ENCODE measurements at regions not wholly inside any gene's neighbourhood (a gene's known extent, or its start where the extent isn't known, plus 50 kb on each side); places are given as distances from the start of the nearest gene placed in this dataset.
A peak's percentile ranks its signal among the peaks of the same experiment; 100 is the strongest.

- Histone ChIP-seq H3K36me3 (ENCODE audit: control insufficient read depth, insufficient read depth, low read length) (no peaks in the 10 kb centered on the region), H3K4me3 (replicated peaks; ENCODE audit: low read depth, low read length) (no peak overlapping the region), H3K27me3 (replicated peaks; ENCODE audit: control insufficient read depth, insufficient read depth, low read length) (no peaks in the 10 kb centered on the region)
- no peak for DNase-seq (ENCODE audit: extremely low read depth, insufficient read length)
- TF ChIP-seq, protein P1, sequence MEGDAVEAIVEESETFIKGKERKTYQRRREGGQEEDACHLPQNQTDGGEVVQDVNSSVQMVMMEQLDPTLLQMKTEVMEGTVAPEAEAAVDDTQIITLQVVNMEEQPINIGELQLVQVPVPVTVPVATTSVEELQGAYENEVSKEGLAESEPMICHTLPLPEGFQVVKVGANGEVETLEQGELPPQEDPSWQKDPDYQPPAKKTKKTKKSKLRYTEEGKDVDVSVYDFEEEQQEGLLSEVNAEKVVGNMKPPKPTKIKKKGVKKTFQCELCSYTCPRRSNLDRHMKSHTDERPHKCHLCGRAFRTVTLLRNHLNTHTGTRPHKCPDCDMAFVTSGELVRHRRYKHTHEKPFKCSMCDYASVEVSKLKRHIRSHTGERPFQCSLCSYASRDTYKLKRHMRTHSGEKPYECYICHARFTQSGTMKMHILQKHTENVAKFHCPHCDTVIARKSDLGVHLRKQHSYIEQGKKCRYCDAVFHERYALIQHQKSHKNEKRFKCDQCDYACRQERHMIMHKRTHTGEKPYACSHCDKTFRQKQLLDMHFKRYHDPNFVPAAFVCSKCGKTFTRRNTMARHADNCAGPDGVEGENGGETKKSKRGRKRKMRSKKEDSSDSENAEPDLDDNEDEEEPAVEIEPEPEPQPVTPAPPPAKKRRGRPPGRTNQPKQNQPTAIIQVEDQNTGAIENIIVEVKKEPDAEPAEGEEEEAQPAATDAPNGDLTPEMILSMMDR (IDR thresholded peaks at IDR 0.05; ENCODE audit: insufficient read depth, low read length, poor library complexity, severe bottlenecking), result peak; percentile 50
These were observed 2700.2 kb downstream of the PCDH9 start for GRCh38 chr13:64529874-64530485.

- Histone ChIP-seq H3K27me3 (replicated peaks; ENCODE audit: control insufficient read depth, insufficient read depth, low read length) (no peaks in the 10 kb centered on the region), H3K36me3 (ENCODE audit: control insufficient read depth, insufficient read depth, low read length) (no peaks in the 10 kb centered on the region), H3K4me3 (replicated peaks; ENCODE audit: low read depth, low read length) (no peak overlapping the region)
- TF ChIP-seq, protein P1 (IDR thresholded peaks at IDR 0.05; ENCODE audit: insufficient read depth, low read length, poor library complexity, severe bottlenecking), result no peak
- no peak for DNase-seq (ENCODE audit: extremely low read depth, insufficient read length)
These were observed 2701.3 kb downstream of the PCDH9 start for GRCh38 chr13:64528838-64529237.

DNA sequence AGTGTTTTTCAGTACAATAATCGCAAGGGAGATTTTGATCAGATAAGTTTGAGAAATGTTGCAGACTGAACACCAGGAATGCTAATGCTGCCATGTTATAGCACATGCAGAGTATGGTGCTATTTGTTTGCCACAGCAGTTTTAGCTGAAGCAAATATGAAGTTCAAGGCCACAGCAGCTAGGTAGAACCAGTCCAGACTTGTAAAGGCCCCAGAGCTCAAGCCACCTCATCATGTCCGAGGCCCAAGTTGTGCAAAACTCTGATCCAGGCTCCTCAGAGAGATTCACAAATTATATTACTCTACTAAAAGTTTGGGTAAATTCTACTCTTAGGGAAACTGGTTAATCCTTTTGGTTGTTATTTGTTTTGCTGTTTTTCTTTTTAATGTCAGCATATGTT, 2702.6 kb downstream of the PCDH9 start:
- TF ChIP-seq, protein P1 (IDR thresholded peaks at IDR 0.05; ENCODE audit: insufficient read depth, low read length, poor library complexity, severe bottlenecking), result no peak

DNA sequence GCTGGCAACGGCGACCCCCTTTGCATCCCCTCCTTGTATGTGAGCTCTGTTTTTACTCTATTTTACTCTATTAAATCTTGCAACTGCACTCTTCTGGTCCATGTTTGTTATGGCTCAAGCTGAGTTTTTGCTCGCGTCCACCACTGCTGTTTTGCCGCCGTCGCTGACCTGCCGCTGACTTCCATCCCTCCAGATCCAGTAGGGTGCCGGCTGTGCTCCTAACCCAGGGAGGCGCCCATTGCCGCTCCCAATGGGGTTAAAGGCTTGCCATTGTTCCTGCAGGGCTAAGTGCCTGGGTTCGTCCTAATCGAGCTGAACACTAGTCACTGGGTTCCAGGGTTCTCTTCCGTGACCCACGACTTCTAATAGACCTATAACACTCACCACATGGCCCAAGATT, 2704.4 kb downstream of the PCDH9 start:
- no peak for DNase-seq (ENCODE audit: extremely low read depth, insufficient read length)
- Histone ChIP-seq H3K27me3 (replicated peaks; ENCODE audit: control insufficient read depth, insufficient read depth, low read length) (no peaks in the 10 kb centered on the region), H3K4me3 (replicated peaks; ENCODE audit: low read depth, low read length) (no peak overlapping the region), H3K36me3 (ENCODE audit: control insufficient read depth, insufficient read depth, low read length) (no peaks in the 10 kb centered on the region)
- TF ChIP-seq, protein P1 (IDR thresholded peaks at IDR 0.05; ENCODE audit: insufficient read depth, low read length, poor library complexity, severe bottlenecking), result no peak

More for the DNA sequence above, 2702.6 kb downstream of the PCDH9 start:
- Histone ChIP-seq H3K4me3 (replicated peaks; ENCODE audit: low read depth, low read length) (no peak overlapping the region), H3K27me3 (replicated peaks; ENCODE audit: control insufficient read depth, insufficient read depth, low read length) (no peaks in the 10 kb centered on the region), H3K36me3 (ENCODE audit: control insufficient read depth, insufficient read depth, low read length) (no peaks in the 10 kb centered on the region)
- DNase-seq (ENCODE audit: extremely low read depth, insufficient read length), result no peak

DNA sequence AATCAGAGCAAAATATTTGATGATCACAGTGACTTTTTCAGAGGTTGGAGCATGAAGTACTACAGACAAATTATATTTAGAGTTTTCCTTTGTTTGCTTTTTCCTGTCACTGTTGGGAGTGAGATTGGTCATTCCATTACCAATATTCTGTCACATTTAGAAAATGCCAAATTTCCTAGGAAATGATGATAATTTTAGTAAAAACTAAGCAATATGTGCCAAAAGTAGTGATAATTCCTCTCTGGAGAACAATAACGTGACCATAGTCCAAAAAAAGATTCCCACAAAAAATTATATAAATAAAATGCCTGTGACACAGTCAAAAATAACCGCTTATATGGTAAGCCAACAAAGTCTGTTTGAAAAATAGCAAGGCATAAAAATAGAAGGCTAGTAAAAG, 2719.4 kb downstream of the PCDH9 start:
- Histone ChIP-seq H3K27me3 (replicated peaks; ENCODE audit: control insufficient read depth, insufficient read depth, low read length) (no peaks in the 10 kb centered on the region), H3K4me3 (replicated peaks; ENCODE audit: low read depth, low read length) (no peak overlapping the region), H3K36me3 (ENCODE audit: control insufficient read depth, insufficient read depth, low read length) (no peaks in the 10 kb centered on the region)
- TF ChIP-seq, protein P1 (IDR thresholded peaks at IDR 0.05; ENCODE audit: insufficient read depth, low read length, poor library complexity, severe bottlenecking), result no peak
- DNase-seq (ENCODE audit: extremely low read depth, insufficient read length), result no peak

DNA sequence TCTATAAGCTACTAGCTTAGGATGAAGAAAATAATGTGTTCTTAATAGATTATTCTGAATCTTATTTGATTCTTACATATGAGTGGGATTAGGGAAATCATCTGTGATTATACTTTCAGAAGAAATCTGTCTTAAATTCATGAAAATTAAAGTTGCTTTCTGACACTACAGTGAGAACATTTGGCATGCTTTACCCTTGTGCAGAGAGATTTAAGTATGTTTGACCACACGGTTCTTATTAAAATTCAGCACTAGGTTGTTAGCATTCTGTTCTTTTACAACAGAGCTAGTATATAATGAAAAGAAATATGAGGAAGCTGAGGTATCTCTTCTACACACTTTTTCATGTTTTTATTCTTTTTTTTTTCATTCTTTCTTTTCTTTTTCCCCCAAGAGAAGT, 2723.9 kb downstream of the PCDH9 start:
- Histone ChIP-seq H3K4me3 (replicated peaks; ENCODE audit: low read depth, low read length) (no peak overlapping the region), H3K36me3 (ENCODE audit: control insufficient read depth, insufficient read depth, low read length) (no peaks in the 10 kb centered on the region), H3K27me3 (replicated peaks; ENCODE audit: control insufficient read depth, insufficient read depth, low read length) (no peaks in the 10 kb centered on the region)
- no peak for DNase-seq (ENCODE audit: extremely low read depth, insufficient read length)
- TF ChIP-seq, protein P1 (IDR thresholded peaks at IDR 0.05; ENCODE audit: insufficient read depth, low read length, poor library complexity, severe bottlenecking), result no peak
